GM12801 (cell line): ENCODE measurements at regions not wholly inside any gene's neighbourhood (a gene's known extent, or its start where the extent isn't known, plus 50 kb on each side); places are given as distances from the start of the nearest gene placed in this dataset.

Source experiments
- CTCF ChIP-seq: IDR thresholded peaks from one replicate; pipeline ENCODE4 v1.5.1; 2011; ENCODE audit warnings: control low read depth; ENCODE audit not compliant: insufficient read length; ENCODE audit errors: extremely low read depth

GRCh38 chr10:62473241-62473640, 99.1 kb downstream of the ZNF365 start:
- no peak for TF ChIP-seq CTCF

DNA sequence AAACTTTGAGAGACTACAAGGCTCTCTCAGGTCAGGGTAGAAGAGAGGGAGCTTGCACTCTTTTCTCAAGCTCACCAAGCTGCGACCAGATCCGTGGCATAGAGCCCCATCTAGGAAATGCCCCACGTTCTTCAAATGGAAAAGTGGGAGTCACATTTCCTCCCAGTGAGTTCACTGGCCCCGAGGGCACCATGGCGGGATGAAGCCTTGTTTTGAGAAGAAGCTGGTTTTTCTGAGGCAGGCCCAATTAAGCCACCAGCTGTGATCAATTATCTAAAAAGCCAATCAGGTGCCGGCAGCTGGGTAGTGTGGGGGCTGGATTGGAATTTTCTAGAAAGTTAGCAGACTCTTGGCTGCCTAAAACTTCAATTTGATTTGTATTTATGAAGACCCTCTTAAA, 101.4 kb downstream of the ZNF365 start:
- no peak for TF ChIP-seq CTCF

DNA sequence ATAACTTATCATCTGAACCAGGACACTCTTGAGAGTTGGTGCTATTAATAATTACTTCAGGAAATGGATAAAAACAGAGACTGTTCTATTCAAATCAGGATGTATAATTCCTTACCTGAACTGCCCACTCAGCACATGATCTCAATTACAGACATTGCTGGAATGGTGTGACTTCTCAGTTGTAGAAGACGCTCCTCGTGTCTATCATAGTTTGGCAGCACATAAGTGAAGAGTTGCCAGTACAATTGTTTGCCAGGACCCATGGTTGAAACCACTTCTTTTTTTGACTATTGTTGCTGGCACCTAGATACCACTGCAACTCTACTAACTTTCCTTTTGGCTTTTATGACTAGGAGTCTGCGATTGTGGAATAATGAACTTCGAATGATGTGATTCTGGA, 105.4 kb downstream of the ZNF365 start:
- no peak for TF ChIP-seq CTCF

GRCh38 chr10:62480196-62480595, 106.0 kb downstream of the ZNF365 start:
- no peak for TF ChIP-seq CTCF

- TF ChIP-seq CTCF, result no peak
Observed at GRCh38 chr10:62482581-62482980, 108.4 kb downstream of the ZNF365 start.

- no peak for TF ChIP-seq CTCF
Observed at GRCh38 chr10:62491597-62491996, 117.4 kb downstream of the ZNF365 start.

GRCh38 chr10:62492012-62492869, 118.1 kb downstream of the ZNF365 start:
- TF ChIP-seq CTCF, result no peak
